Suprapubic skin (tissue), 4 donors: ENCODE measurements at regions not wholly inside any gene's neighbourhood (a gene's known extent, or its start where the extent isn't known, plus 50 kb on each side); places are given as distances from the start of the nearest gene placed in this dataset.

Source experiments
- DNase-seq, 2 donors: peaks; one replicate each; pipeline ENCODE4 v3.0.0-alpha.2; 2019; ENCODE audit warnings: low spot score in 2 of 2
- H3K27ac ChIP-seq: fragments of 200-600 bp; sonication (generic); one replicate; pipeline ENCODE4 v1.5.1; 2019
- H3K27me3 ChIP-seq: fragments of 200-600 bp; sonication (generic); one replicate; pipeline ENCODE4 v1.5.1; 2019
- H3K36me3 ChIP-seq: fragments of 200-600 bp; sonication (generic); one replicate; pipeline ENCODE4 v1.5.1; 2019
- H3K4me1 ChIP-seq: fragments of 200-600 bp; sonication (generic); one replicate; pipeline ENCODE4 v1.5.1; 2019
- H3K4me3 ChIP-seq: fragments of 200-600 bp; sonication (generic); one replicate; pipeline ENCODE4 v1.5.1; 2019; ENCODE audit warnings: mild to moderate bottlenecking
- H3K9me3 ChIP-seq: fragments of 200-600 bp; sonication (generic); one replicate; pipeline ENCODE4 v1.5.1; 2019
- CTCF ChIP-seq, 2 donors: fragments of 200-600 bp in 1 of 2; fragments of 450-650 bp in 1 of 2; sonication (generic) in 1 of 2; IDR thresholded peaks; one replicate each; pipeline ENCODE4 v1.5.1; 2016 to 2019; ENCODE audit warnings: antibody characterized with exemption in 2 of 2, mild to moderate bottlenecking in 1 of 2, moderate library complexity in 1 of 2
- EP300 ChIP-seq: sonication (generic); formaldehyde crosslinking; IDR thresholded peaks from one replicate; pipeline ENCODE4 v1.6.1; 2017; ENCODE audit warnings: antibody characterized with exemption
- POLR2A ChIP-seq, 2 donors: fragments of 450-650 bp; IDR thresholded peaks; one replicate each; pipeline ENCODE4 v1.6.1; 2017; ENCODE audit warnings: antibody characterized with exemption in 2 of 2, mild to moderate bottlenecking in 2 of 2, moderate library complexity in 2 of 2
- POLR2AphosphoS5 ChIP-seq, 3 donors: sonication (generic); formaldehyde crosslinking; IDR thresholded peaks; one replicate each; pipeline ENCODE4 v1.6.1; 2017; ENCODE audit warnings: antibody characterized with exemption in 3 of 3
- WGBS: methylation state at CpG from one replicate; pipeline ENCODE4 v1.1.5; 2018; 5-methylcytosine and 5-hydroxymethylcytosine counted together

GRCh38 chr2:41644936-41645335, 402.9 kb upstream of the PKDCC start:
- H3K27me3 ChIP-seq, result no peaks in the 10 kb centered on the region
- no peaks in the 10 kb centered on the region for H3K9me3 ChIP-seq
- H3K36me3 ChIP-seq, result no peaks in the 10 kb centered on the region
- no peaks in the 10 kb centered on the region for H3K4me1 ChIP-seq
- 80% methylated on average over 2 of the region's 2 CpGs for WGBS
- DNase-seq, result no peak
- TF ChIP-seq EP300 (no peak), CTCF (IDR thresholded peaks at IDR 0.05) (no peak), POLR2A (IDR thresholded peaks at IDR 0.05) (no peak), POLR2AphosphoS5 (IDR thresholded peaks at IDR 0.05) (no peak)
- H3K4me3 ChIP-seq, result no peak overlapping the region
- no peak overlapping the region for H3K27ac ChIP-seq

- Histone ChIP-seq H3K9me3 (no peaks in the 10 kb centered on the region), H3K36me3 (no peaks in the 10 kb centered on the region), H3K4me3 (no peak overlapping the region), H3K27ac (no peak overlapping the region), H3K27me3 (no peaks in the 10 kb centered on the region), H3K4me1 (no peaks in the 10 kb centered on the region)
- WGBS, result 79% methylated on average over 1 of the region's 1 CpG
- no peak for TF ChIP-seq POLR2AphosphoS5 (IDR thresholded peaks at IDR 0.05)
- TF ChIP-seq EP300, result no peak
- TF ChIP-seq POLR2A (IDR thresholded peaks at IDR 0.05), result no peak
- no peak for TF ChIP-seq CTCF (IDR thresholded peaks at IDR 0.05)
- no peak for DNase-seq
These were observed 400.3 kb upstream of the PKDCC start for GRCh38 chr2:41647468-41648050.

GRCh38 chr2:41657226-41657625, 390.6 kb upstream of the PKDCC start:
- DNase-seq, result no peak
- no peak for TF ChIP-seq CTCF (IDR thresholded peaks at IDR 0.05)
- no peaks in the 10 kb centered on the region for H3K9me3 ChIP-seq
- no peaks in the 10 kb centered on the region for H3K27me3 ChIP-seq
- H3K27ac ChIP-seq, result no peak overlapping the region
- no peak overlapping the region for H3K4me3 ChIP-seq
- no peaks in the 10 kb centered on the region for H3K4me1 ChIP-seq
- no peaks in the 10 kb centered on the region for H3K36me3 ChIP-seq

- H3K4me3 ChIP-seq, result no peak overlapping the region
- DNase-seq, result no peak
- no peaks in the 10 kb centered on the region for H3K36me3 ChIP-seq
- no peaks in the 10 kb centered on the region for H3K4me1 ChIP-seq
- no peak for TF ChIP-seq POLR2A (IDR thresholded peaks at IDR 0.05)
- TF ChIP-seq EP300, result no peak
- no peak for TF ChIP-seq CTCF (IDR thresholded peaks at IDR 0.05)
- TF ChIP-seq POLR2AphosphoS5 (IDR thresholded peaks at IDR 0.05), result no peak
- H3K27ac ChIP-seq, result no peak overlapping the region
- H3K27me3 ChIP-seq, result no peaks in the 10 kb centered on the region
- no peaks in the 10 kb centered on the region for H3K9me3 ChIP-seq
These were observed 388.1 kb upstream of the PKDCC start for GRCh38 chr2:41659758-41660157.

DNA sequence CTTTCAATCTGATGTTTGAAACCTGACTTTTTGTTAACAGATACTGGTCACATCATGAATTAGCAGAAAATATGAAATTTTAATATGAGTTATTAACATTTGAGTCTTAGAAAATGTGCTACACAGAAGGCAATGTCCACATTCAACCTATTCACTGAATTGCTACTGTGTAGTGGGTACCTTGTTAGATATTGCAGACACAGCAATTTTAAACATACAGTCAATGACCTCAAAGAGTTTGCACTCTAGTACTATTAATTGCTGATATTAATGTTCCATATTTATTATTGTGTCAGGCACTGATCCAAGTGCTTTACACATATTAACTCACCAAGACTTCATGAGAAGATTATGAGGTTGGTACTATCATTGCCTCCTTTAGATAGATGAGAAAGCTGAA, 385.4 kb upstream of the PKDCC start:
- no peaks in the 10 kb centered on the region for H3K36me3 ChIP-seq
- no peaks in the 10 kb centered on the region for H3K27me3 ChIP-seq
- H3K4me1 ChIP-seq, result no peaks in the 10 kb centered on the region
- no peak for DNase-seq
- H3K4me3 ChIP-seq, result no peak overlapping the region
- H3K9me3 ChIP-seq, result no peaks in the 10 kb centered on the region
- no peak overlapping the region for H3K27ac ChIP-seq
- TF ChIP-seq EP300 (no peak), CTCF (IDR thresholded peaks at IDR 0.05) (no peak), POLR2AphosphoS5 (IDR thresholded peaks at IDR 0.05) (no peak), POLR2A (IDR thresholded peaks at IDR 0.05) (no peak)
